OCI-LY3 (cell line): ENCODE measurements at regions not wholly inside any gene's neighbourhood (a gene's known extent, or its start where the extent isn't known, plus 50 kb on each side); places are given as distances from the start of the nearest gene placed in this dataset.

Experiments used
- H2AFZ ChIP-seq: fragments of 200-600, 300-600 bp; shearing (Covaris generic); 2 replicates; pipeline ENCODE4 v1.6.0; 2014; ENCODE audit warnings: antibody characterized with exemption, low read depth, low read length
- H3K27ac ChIP-seq: fragments of 200-600, 300-600 bp; sonication (generic); 2 replicates; pipeline ENCODE4 v1.5.1; 2014; ENCODE audit warnings: mild to moderate bottlenecking, low read length, moderate library complexity, mixed read lengths
- H3K27me3 ChIP-seq: fragments of 200-600, 300-600 bp; sonication (generic); 2 replicates; pipeline ENCODE4 v1.6.1; 2014; ENCODE audit warnings: low read depth, low read length, mixed read lengths
- H3K36me3 ChIP-seq: fragments of 200-600, 300-600 bp; sonication (generic); replicated peaks from 2 replicates; pipeline ENCODE3; 2014; ENCODE audit warnings: low read depth, low read length, mixed read lengths
- H3K4me1 ChIP-seq: fragments of 300-600, 200-600 bp; sonication (generic); 2 replicates; pipeline ENCODE4 v1.6.1; 2014; ENCODE audit warnings: low read length, mixed read lengths
- H3K4me2 ChIP-seq: fragments of 200-600, 300-600 bp; sonication (generic); 2 replicates; pipeline ENCODE4 v1.6.1; 2014; ENCODE audit warnings: low read length, mixed read lengths
- H3K4me3 ChIP-seq: fragments of 300-600, 200-600 bp; sonication (generic); 2 replicates; pipeline ENCODE4 v1.5.1; 2014; ENCODE audit warnings: antibody characterized with exemption, mild to moderate bottlenecking, low read length, moderate library complexity
- H3K79me2 ChIP-seq: fragments of 300-600, 200-600 bp; shearing (Covaris generic); 2 replicates; pipeline ENCODE4 v1.6.1; 2014; ENCODE audit warnings: mild to moderate bottlenecking, low read length, mixed read lengths
- H3K9ac ChIP-seq: fragments of 300-600, 200-600 bp; shearing (Covaris generic); 2 replicates; pipeline ENCODE4 v1.6.0; 2014; ENCODE audit warnings: mild to moderate bottlenecking, low read length, moderate library complexity
- H3K9me3 ChIP-seq: fragments of 200-600, 300-600 bp; shearing (Covaris generic); 2 replicates; pipeline ENCODE4 v1.6.1; 2014; ENCODE audit warnings: low read length, mixed read lengths; ENCODE audit not compliant: insufficient read depth
- H4K20me1 ChIP-seq: fragments of 200-600, 300-600 bp; sonication (generic); 2 replicates; pipeline ENCODE4 v1.6.1; 2016; ENCODE audit warnings: low read length, mixed read lengths; ENCODE audit not compliant: insufficient read depth
- EZH2phosphoT487 ChIP-seq: fragments of 200-600 bp; shearing (Covaris generic); IDR thresholded peaks from 2 replicates; pipeline ENCODE4 v1.6.1; 2018; ENCODE audit warnings: antibody characterized with exemption, mixed run types, low read depth
- TF ChIP-seq, protein P1 (sequence below): fragments of 200-600, 300-600 bp; sonication (generic); IDR thresholded peaks from 2 replicates; pipeline ENCODE4 v1.5.1; 2014; ENCODE audit warnings: antibody characterized with exemption, low read length, low read depth

DNA sequence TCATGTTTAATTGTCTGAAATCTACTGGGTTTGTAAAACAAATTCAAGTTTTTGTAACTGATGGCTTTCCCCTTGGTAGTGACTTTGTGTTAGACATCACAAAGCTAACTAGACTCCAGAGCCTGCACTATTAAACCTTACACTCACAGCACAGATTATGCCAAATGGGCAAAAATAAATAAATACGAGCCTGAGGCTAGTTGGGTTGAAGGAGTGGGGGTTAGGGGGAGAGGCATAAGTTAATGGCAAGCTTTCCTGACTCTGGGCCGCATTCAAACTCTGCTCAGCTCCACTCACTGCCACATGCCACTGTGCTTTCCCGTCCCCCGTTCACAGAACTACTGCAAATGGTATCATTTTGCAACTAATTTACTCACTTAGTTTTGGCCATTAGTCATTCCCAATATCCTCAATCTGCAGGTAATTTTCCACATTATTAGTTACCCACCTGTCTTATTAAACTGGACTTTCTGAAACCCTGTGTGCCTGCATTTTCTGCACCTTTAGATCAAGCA lies 1079.9 kb upstream of the PIK3C3 start:
- Histone ChIP-seq H3K4me1 (no peaks in the 10 kb centered on the region), H3K4me2 (no peak overlapping the region), H3K9ac (no peak overlapping the region), H3K9me3 (no peaks in the 10 kb centered on the region), H4K20me1 (no peaks in the 10 kb centered on the region), H2AFZ (no peak overlapping the region), H3K79me2 (no peaks in the 10 kb centered on the region), H3K36me3 (no peaks in the 10 kb centered on the region), H3K4me3 (no peak overlapping the region), H3K27ac (no peak overlapping the region), H3K27me3 (no peaks in the 10 kb centered on the region)
- TF ChIP-seq, protein P1, sequence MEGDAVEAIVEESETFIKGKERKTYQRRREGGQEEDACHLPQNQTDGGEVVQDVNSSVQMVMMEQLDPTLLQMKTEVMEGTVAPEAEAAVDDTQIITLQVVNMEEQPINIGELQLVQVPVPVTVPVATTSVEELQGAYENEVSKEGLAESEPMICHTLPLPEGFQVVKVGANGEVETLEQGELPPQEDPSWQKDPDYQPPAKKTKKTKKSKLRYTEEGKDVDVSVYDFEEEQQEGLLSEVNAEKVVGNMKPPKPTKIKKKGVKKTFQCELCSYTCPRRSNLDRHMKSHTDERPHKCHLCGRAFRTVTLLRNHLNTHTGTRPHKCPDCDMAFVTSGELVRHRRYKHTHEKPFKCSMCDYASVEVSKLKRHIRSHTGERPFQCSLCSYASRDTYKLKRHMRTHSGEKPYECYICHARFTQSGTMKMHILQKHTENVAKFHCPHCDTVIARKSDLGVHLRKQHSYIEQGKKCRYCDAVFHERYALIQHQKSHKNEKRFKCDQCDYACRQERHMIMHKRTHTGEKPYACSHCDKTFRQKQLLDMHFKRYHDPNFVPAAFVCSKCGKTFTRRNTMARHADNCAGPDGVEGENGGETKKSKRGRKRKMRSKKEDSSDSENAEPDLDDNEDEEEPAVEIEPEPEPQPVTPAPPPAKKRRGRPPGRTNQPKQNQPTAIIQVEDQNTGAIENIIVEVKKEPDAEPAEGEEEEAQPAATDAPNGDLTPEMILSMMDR, result no peak
- TF ChIP-seq EZH2phosphoT487, result no peak

DNA sequence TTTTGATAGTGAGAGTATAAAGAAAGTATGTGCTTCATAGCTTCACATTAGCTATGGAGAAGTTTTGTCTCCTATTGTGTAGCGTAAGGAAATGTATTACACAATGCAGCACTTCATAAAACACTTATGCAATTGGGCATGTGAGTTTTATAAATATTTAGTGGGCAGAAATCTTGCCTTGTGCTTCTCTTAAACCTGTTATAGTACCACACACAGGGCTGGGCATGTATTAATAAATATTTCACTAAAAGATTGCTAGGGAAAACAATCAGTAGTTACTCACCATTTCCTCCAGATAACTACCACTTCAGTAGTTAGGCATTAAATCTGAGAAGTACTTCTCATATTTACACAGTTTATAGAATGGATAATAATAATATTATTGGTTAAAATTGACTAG lies 1080.8 kb upstream of the PIK3C3 start:
- Histone ChIP-seq H3K4me2 (no peak overlapping the region), H3K9ac (no peak overlapping the region), H2AFZ (no peak overlapping the region), H3K4me1 (no peaks in the 10 kb centered on the region), H3K27ac (no peak overlapping the region), H3K79me2 (no peaks in the 10 kb centered on the region), H3K27me3 (no peaks in the 10 kb centered on the region), H3K4me3 (no peak overlapping the region), H3K36me3 (no peaks in the 10 kb centered on the region), H4K20me1 (no peaks in the 10 kb centered on the region), H3K9me3 (no peaks in the 10 kb centered on the region)
- TF ChIP-seq EZH2phosphoT487, result no peak
- TF ChIP-seq, protein P1, result no peak

DNA sequence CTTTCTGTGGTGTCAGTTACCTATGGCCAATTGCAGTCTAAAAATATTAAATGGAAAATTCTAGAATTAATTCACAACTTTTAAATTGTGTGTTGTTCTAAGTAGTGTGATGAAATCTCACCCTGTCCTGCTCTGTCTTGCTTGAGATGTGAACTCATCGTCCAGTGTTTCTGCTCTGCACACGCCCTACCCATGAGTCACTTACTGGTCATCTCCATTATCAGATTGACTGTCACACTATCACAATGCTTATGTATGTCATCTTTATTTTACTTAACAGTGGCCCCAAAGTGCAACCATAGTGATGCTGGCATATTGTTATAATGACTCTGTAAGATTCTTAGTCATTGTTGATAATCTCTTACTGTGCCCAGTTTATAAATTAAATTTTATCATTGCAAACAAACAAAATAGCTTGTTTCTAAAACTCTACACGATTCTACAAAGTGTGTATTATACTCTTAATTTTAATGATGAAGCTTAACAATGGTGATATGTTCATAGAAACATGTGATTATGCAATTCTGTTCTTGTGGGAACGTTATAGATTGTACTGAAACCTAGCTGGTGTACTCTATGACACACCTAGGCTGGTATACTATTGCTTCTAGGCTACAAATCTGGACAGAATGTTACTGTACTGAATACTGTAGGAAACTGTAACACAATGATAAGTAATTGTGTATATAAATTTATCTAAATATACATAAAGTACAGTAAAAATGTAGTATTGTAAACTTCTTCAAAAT lies 1086.8 kb upstream of the PIK3C3 start:
- H3K36me3 ChIP-seq, result no peaks in the 10 kb centered on the region
- no peak overlapping the region for H2AFZ ChIP-seq
- no peak overlapping the region for H3K4me2 ChIP-seq
- no peak for TF ChIP-seq EZH2phosphoT487
- TF ChIP-seq, protein P1, result no peak
- H3K27ac ChIP-seq, result no peak overlapping the region
- H3K4me1 ChIP-seq, result no peaks in the 10 kb centered on the region
- no peaks in the 10 kb centered on the region for H3K9me3 ChIP-seq
- H4K20me1 ChIP-seq, result no peaks in the 10 kb centered on the region
- no peaks in the 10 kb centered on the region for H3K79me2 ChIP-seq
- no peaks in the 10 kb centered on the region for H3K27me3 ChIP-seq
- no peak overlapping the region for H3K9ac ChIP-seq
- no peak overlapping the region for H3K4me3 ChIP-seq

DNA sequence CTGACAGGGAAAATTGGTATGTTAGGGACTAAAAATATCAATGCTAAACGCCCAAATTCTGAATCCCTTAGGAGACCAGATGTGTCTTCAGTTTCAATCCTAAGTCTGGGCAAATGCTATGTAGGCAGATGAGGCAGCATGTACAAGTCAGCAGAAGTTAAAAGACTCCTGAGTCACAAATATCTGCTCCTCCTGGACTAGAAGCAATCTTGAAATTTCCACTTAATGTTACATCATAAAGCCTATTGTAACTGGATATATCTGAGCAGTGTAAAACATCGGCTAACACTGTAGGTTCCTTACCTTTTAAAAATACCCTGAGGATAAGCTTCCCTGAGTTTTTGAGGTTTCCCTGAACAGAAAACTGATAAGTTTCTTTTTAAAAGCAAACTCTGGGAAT lies 1087.6 kb upstream of the PIK3C3 start:
- Histone ChIP-seq H3K36me3 (no peaks in the 10 kb centered on the region), H2AFZ (no peak overlapping the region), H3K9ac (no peak overlapping the region), H3K4me1 (no peaks in the 10 kb centered on the region), H3K4me3 (no peak overlapping the region), H3K9me3 (no peaks in the 10 kb centered on the region), H3K27ac (no peak overlapping the region), H3K4me2 (no peak overlapping the region), H3K79me2 (no peaks in the 10 kb centered on the region), H3K27me3 (no peaks in the 10 kb centered on the region), H4K20me1 (no peaks in the 10 kb centered on the region)
- TF ChIP-seq EZH2phosphoT487, result no peak
- TF ChIP-seq, protein P1, result no peak
